ENCODE measurements at regions not wholly inside any gene's neighbourhood (a gene's known extent, or its start where the extent isn't known, plus 50 kb on each side); places are given as distances from the start of the nearest gene placed in this dataset.

DNA sequence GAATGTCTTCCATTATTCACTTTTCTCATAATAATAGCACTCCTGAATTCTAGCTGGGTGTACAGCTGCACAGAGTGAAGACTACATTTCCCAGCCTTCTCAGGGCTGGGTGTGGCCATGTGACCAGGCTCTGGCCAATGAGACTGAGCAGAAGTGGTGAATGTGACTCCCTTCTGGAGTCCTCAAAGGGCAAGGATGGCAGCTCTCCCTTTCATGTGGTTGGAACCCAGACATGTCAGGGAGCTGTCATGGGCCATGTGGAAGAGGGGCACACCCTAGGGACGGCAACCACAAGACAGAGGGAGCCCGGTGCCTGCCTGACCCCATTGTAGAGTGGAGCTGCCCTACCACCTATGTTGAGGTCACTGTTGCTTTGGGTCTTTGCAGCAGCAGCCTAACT, 312.8 kb upstream of the SULF2 start:
- no peak for TF ChIP-seq POLR2A (IDR thresholded peaks at IDR 0.05)
- no peak for TF ChIP-seq CTCF (IDR thresholded peaks at IDR 0.05)
- intact Hi-C loops (cut with DNase I; ENCODE audit: low total_unique reads) = no loop called here
- no peaks in the 10 kb centered on the region for H3K36me3 ChIP-seq

DNA sequence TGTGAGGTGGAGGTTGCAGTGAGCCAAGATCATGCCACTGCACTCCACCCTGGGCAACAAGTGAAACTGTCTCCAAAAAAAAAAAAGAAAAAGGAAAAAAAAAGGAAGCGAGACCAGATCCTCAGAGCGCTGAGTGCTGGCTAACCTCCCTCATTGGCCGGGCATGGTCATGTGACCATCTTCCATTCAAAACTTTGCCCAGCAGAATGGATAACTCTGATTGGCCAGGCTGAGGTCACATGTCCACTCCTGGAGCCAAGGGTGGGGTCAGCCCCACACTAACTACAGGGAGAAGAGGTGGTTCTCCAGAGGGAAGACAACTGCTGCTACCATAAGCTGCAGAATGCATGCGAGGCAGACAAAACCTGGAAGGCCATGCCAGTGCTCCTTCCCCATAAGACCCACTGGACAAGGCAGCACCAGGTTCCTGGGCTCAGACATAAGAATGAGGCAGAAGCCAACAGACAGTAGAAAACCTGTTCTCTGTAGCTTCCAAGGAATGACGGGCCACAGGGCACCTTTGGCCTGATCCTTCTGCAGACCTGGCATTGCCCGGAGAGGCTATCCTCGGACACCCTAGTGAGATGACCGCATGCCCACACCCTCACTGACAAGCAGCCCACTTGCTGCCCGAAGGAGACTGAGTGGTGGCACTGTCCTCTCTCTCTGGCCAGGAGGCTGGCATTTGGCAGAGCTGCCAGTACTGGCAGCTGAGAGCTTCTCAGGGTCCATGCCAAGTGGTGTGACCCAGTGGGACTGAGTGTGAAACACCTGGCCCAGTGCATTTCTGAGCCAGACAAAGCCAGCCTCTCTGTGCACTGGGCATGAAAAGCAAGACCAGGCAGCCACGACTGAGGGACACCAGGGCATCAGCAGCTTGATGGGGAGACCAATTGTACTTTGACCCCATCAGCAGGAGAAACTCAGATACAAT, 311.9 kb upstream of the SULF2 start:
- Histone ChIP-seq H3K4me3 (no peak overlapping the region), H3K27me3 (no peaks in the 10 kb centered on the region), H3K9me3 (no peaks in the 10 kb centered on the region), H3K36me3 (no peaks in the 10 kb centered on the region), H3K4me1 (no peaks in the 10 kb centered on the region), H3K27ac (no peak overlapping the region)
- TF ChIP-seq POLR2A (IDR thresholded peaks at IDR 0.05) (no peak), CTCF (IDR thresholded peaks at IDR 0.05) (no peak)
- intact Hi-C loops (cut with DNase I; ENCODE audit: low total_unique reads) = no loop called here
- DNase-seq = no peak

More for the DNA sequence above, 312.8 kb upstream of the SULF2 start:
- Histone ChIP-seq H3K27ac (peak overlapping the region in 1 of 2 donors; percentile 81), H3K27me3 (no peaks in the 10 kb centered on the region), H3K4me3 (no peak overlapping the region), H3K9me3 (no peaks in the 10 kb centered on the region), H3K4me1 (peaks cover 0 to under 1% of the 10 kb centered on the region in 2 donors)
- no peak for DNase-seq

GRCh38 chr20:48096212-48096875, 311.1 kb upstream of the SULF2 start:
- no peaks in the 10 kb centered on the region for H3K27me3 ChIP-seq
- intact Hi-C loops (cut with DNase I; ENCODE audit: low total_unique reads) = no loop called here

GRCh38 chr20:48094944-48095343, 309.7 kb upstream of the SULF2 start:
- DNase-seq = no peak
- Histone ChIP-seq H3K9me3 (no peaks in the 10 kb centered on the region), H3K4me1 (no peaks in the 10 kb centered on the region), H3K27me3 (no peaks in the 10 kb centered on the region), H3K27ac (no peak overlapping the region), H3K36me3 (no peaks in the 10 kb centered on the region), H3K4me3 (no peak overlapping the region)
- TF ChIP-seq CTCF (IDR thresholded peaks at IDR 0.05) (no peak), POLR2A (IDR thresholded peaks at IDR 0.05) (no peak)
- intact Hi-C loops (cut with DNase I; ENCODE audit: low total_unique reads) = no loop called here

More at GRCh38 chr20:48096212-48096875, 311.1 kb upstream of the SULF2 start:
- no peak for TF ChIP-seq POLR2A (IDR thresholded peaks at IDR 0.05)
- TF ChIP-seq CTCF (IDR thresholded peaks at IDR 0.05) = no peak
- no peaks in the 10 kb centered on the region for H3K36me3 ChIP-seq
- no peak overlapping the region for H3K4me3 ChIP-seq
- no peak overlapping the region for H3K27ac ChIP-seq
- no peaks in the 10 kb centered on the region for H3K4me1 ChIP-seq
- DNase-seq = no peak
- no peaks in the 10 kb centered on the region for H3K9me3 ChIP-seq

- DNase-seq = no peak
- no peak overlapping the region for H3K27ac ChIP-seq
- intact Hi-C loops (cut with DNase I; ENCODE audit: low total_unique reads) = no loop called here
- no peaks in the 10 kb centered on the region for H3K36me3 ChIP-seq
- no peaks in the 10 kb centered on the region for H3K27me3 ChIP-seq
- TF ChIP-seq POLR2A (IDR thresholded peaks at IDR 0.05) (no peak), CTCF (IDR thresholded peaks at IDR 0.05) (no peak)
- H3K4me3 ChIP-seq = no peak overlapping the region
- H3K9me3 ChIP-seq = no peaks in the 10 kb centered on the region
- no peaks in the 10 kb centered on the region for H3K4me1 ChIP-seq
Observed at GRCh38 chr20:48094196-48094749, 309.0 kb upstream of the SULF2 start.
